CD8-positive, alpha-beta memory T cell (primary cell): ENCODE measurements at regions not wholly inside any gene's neighbourhood (a gene's known extent, or its start where the extent isn't known, plus 50 kb on each side); places are given as distances from the start of the nearest gene placed in this dataset.
A peak's percentile ranks its signal among the peaks of the same experiment; 100 is the strongest.

ENCODE experiments used
- CTCF ChIA-PET: fragments of 350-600 bp; sonication (Branson Sonifier 250); formaldehyde crosslinking; loops from one replicate; lab custom pipeline; 2021; ENCODE audit warnings: antibody characterized with exemption; lab: Charles Lee
- POLR2A ChIA-PET: fragments of 350-600 bp; sonication (Branson Sonifier 250); formaldehyde crosslinking; loops from one replicate; lab custom pipeline; 2021; ENCODE audit warnings: antibody characterized with exemption; lab: Charles Lee
- DNase-seq, 5 donors: peaks; one replicate each; pipeline versions ENCODE4 v3.0.0 to v3.0.0-alpha.2; 2020 to 2022; ENCODE audit warnings: mixed read lengths in 1 of 5
- H3K27ac ChIP-seq: one replicate; pipeline ENCODE4 v1.7.0; 2013; ENCODE audit warnings: low read depth, mild to moderate bottlenecking, low read length, moderate library complexity
- H3K27me3 ChIP-seq: 2 replicates; pipeline ENCODE4 v1.7.0; 2013; ENCODE audit warnings: low read length, mild to moderate bottlenecking; ENCODE audit not compliant: insufficient read depth, poor library complexity, severe bottlenecking
- H3K36me3 ChIP-seq: 2 replicates; pipeline ENCODE4 v1.7.0; 2013; ENCODE audit warnings: mild to moderate bottlenecking, low read length, moderate library complexity; ENCODE audit not compliant: insufficient read depth
- H3K4me1 ChIP-seq: 2 replicates; pipeline ENCODE4 v1.7.0; 2013; ENCODE audit warnings: mild to moderate bottlenecking, low read length, moderate library complexity; ENCODE audit not compliant: insufficient read depth
- H3K4me3 ChIP-seq: 2 replicates; pipeline ENCODE4 v1.7.0; 2013; ENCODE audit warnings: mild to moderate bottlenecking, low read length
- H3K9me3 ChIP-seq: 2 replicates; pipeline ENCODE4 v1.7.0; 2013; ENCODE audit warnings: mild to moderate bottlenecking, low read length
- H3K27ac Mint-ChIP-seq, 8 donors: one replicate each; pipeline ENCODE4 v1.8.0; 2020 to 2021; ENCODE audit warnings: mixed read lengths in 8 of 8, mild to moderate bottlenecking in 6 of 8, inconsistent platforms in 3 of 8, moderate library complexity in 3 of 8
- H3K27me3 Mint-ChIP-seq, 2 donors: one replicate each; pipeline ENCODE4 v1.8.0; 2020 to 2021; ENCODE audit warnings: mixed read lengths in 2 of 2, mild to moderate bottlenecking in 1 of 2, moderate library complexity in 1 of 2
- H3K36me3 Mint-ChIP-seq, 3 donors: one replicate each; pipeline ENCODE4 v1.8.0; 2020 to 2021; ENCODE audit warnings: mixed read lengths in 3 of 3, inconsistent platforms in 1 of 3, mild to moderate bottlenecking in 1 of 3
- H3K4me1 Mint-ChIP-seq, 3 donors: one replicate each; pipeline ENCODE4 v1.8.0; 2020 to 2021; ENCODE audit warnings: mixed read lengths in 3 of 3, inconsistent platforms in 1 of 3, mild to moderate bottlenecking in 1 of 3
- H3K4me3 Mint-ChIP-seq, 7 donors: one replicate each; pipeline ENCODE4 v1.8.0; 2020 to 2021; ENCODE audit warnings: mixed read lengths in 7 of 7, mild to moderate bottlenecking in 6 of 7, moderate library complexity in 4 of 7, inconsistent platforms in 2 of 7
- H3K9me3 Mint-ChIP-seq, 5 donors: one replicate each; pipeline ENCODE4 v1.8.0; 2020 to 2022; ENCODE audit warnings: mixed read lengths in 5 of 5, mild to moderate bottlenecking in 3 of 5, moderate library complexity in 2 of 5, inconsistent platforms in 1 of 5

DNA sequence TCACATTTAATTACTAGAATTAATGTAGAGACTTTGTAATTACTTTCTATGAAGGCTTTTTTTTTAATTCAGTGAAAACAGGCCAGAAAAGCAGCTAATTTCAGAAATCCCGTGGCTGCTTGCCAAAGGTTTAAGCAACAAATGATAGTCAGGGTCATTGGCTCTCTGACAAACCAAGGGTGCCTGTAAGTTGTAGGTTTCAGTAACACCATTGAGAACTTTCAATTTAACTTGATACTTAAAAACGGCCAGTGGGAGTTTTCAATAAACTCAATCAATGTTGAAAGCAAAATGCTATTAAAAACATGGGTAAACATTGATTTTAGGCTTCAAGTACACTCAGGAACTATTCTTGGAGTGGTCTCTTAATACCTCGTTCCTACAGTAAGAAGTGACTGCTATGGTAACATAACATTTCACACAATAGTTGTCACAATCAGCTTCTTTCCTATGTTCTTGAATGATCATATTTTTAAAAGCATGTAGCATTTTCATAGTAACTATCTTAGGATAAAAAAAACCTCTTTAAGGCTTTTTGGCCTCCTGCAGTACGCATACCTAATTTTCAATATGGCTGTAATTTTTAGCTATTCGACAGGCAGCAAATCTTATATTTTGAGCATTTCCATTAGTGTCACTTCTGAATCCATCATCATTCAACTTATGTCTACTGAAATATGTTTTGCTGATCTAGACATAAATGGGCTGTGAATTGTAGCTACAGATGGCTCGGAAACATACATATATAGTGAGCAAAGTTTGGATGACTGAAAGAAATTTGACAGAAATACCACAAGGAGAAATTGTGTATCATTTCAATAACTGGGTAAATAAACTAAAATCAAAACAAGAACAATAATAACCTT lies 592.1 kb upstream of the GBE1 start:
- Mint-ChIP-seq H3K9me3 (peaks cover 5 to 13% (median 5%) of the 10 kb centered on the region in 5 donors), H3K36me3 (no peaks in the 10 kb centered on the region), H3K4me3 (no peak overlapping the region), H3K27ac (no peak overlapping the region), H3K27me3 (no peaks in the 10 kb centered on the region), H3K4me1 (no peaks in the 10 kb centered on the region)
- Histone ChIP-seq H3K36me3 (no peaks in the 10 kb centered on the region), H3K4me3 (no peak overlapping the region), H3K4me1 (no peaks in the 10 kb centered on the region), H3K27me3 (no peaks in the 10 kb centered on the region), H3K27ac (no peak overlapping the region), H3K9me3 (no peaks in the 10 kb centered on the region)
- POLR2A ChIA-PET: no interaction called here
- CTCF ChIA-PET: no interaction called here
- no peak for DNase-seq

DNA sequence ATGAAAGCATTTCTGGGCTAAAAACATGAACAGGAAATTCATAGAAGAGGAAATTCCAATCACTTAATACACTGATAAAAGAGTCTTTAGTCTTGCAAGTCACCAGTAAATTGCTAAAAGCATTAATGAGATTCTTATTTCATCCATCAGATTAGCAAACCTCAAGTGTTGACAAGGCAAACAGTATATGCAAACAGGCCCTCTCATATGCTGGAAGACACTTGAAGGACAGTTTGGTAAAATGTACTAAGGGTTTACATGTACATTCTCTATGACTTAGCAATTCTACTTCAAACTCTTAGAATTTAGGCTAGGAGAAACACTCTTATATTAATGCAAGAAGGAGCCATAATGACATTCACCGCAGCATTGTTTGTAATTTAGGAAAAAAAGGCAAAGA lies 586.1 kb upstream of the GBE1 start:
- H3K27me3 ChIP-seq: no peaks in the 10 kb centered on the region
- H3K4me1 Mint-ChIP-seq: no peaks in the 10 kb centered on the region
- no peak overlapping the region for H3K4me3 ChIP-seq
- no peak overlapping the region for H3K27ac Mint-ChIP-seq
- peaks cover 0 to 29% (median 4%) of the 10 kb centered on the region in 5 donors for H3K9me3 Mint-ChIP-seq
- H3K4me3 Mint-ChIP-seq: no peak overlapping the region
- CTCF ChIA-PET: no interaction called here
- no peaks in the 10 kb centered on the region for H3K27me3 Mint-ChIP-seq
- no peaks in the 10 kb centered on the region for H3K36me3 ChIP-seq
- POLR2A ChIA-PET: no interaction called here
- no peak for DNase-seq
- H3K9me3 ChIP-seq: no peaks in the 10 kb centered on the region
- no peaks in the 10 kb centered on the region for H3K36me3 Mint-ChIP-seq
- no peak overlapping the region for H3K27ac ChIP-seq
- H3K4me1 ChIP-seq: no peaks in the 10 kb centered on the region

DNA sequence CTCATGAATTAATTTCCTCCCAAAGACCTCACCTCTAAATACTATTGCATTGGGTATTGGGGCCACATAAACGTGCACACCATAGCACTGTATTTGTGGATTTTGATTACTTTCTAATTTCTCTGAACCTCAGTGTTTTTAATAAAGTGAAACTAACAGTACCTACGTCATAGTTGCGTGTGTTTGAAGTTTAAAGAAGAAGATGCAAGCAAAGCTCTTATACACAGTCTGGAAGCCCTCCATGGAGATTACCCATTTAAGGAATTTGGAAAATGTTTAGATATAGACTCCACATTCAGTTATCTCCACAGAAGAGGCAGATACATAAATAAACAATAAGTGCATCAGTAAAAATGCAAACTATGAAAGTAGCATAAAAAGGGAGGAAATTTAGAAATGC lies 581.1 kb upstream of the GBE1 start:
- Mint-ChIP-seq H3K4me3 (peak overlapping the region in 1 of 7 donors; percentile 66), H3K36me3 (no peaks in the 10 kb centered on the region), H3K27me3 (no peaks in the 10 kb centered on the region), H3K9me3 (peaks cover 0 to 31% (median 6%) of the 10 kb centered on the region in 5 donors), H3K27ac (no peak overlapping the region), H3K4me1 (no peaks in the 10 kb centered on the region)
- Histone ChIP-seq H3K27me3 (no peaks in the 10 kb centered on the region), H3K9me3 (no peaks in the 10 kb centered on the region), H3K36me3 (no peaks in the 10 kb centered on the region), H3K27ac (no peak overlapping the region), H3K4me3 (no peak overlapping the region), H3K4me1 (no peaks in the 10 kb centered on the region)
- POLR2A ChIA-PET: no interaction called here
- CTCF ChIA-PET: no interaction called here
- DNase-seq: no peak

DNA sequence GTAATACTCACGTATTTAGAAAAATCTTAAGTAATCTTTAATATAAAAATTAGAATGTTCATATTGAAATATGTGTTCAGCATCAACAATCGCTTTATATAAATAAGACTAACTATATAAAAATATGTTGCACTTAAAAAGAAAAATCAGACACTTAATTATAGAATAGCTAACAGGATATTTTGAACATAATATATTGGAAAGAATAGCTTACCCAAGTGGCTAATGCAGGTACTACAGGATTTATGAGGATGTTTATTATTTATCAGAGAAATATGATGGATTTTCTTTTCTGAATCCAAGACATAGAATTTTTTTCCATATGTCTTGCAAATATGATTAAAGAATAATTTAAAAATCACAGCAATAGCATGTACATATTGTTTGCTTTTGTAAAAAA lies 567.9 kb upstream of the GBE1 start:
- Histone ChIP-seq H3K27ac (no peak overlapping the region), H3K36me3 (no peaks in the 10 kb centered on the region), H3K4me1 (no peaks in the 10 kb centered on the region), H3K4me3 (no peak overlapping the region), H3K27me3 (no peaks in the 10 kb centered on the region), H3K9me3 (no peaks in the 10 kb centered on the region)
- no peak overlapping the region for H3K27ac Mint-ChIP-seq
- ChIA-PET POLR2A (no interaction called here), CTCF (no interaction called here)
- peaks cover 0 to 25% (median 6%) of the 10 kb centered on the region in 5 donors for H3K9me3 Mint-ChIP-seq
- H3K27me3 Mint-ChIP-seq: no peaks in the 10 kb centered on the region
- no peak overlapping the region for H3K4me3 Mint-ChIP-seq
- H3K36me3 Mint-ChIP-seq: no peaks in the 10 kb centered on the region
- DNase-seq: no peak
- no peaks in the 10 kb centered on the region for H3K4me1 Mint-ChIP-seq

- CTCF ChIA-PET: no interaction called here
- H3K4me1 Mint-ChIP-seq: no peaks in the 10 kb centered on the region
Observed at GRCh38 chr3:82311901-82312300, 550.5 kb upstream of the GBE1 start.

DNA sequence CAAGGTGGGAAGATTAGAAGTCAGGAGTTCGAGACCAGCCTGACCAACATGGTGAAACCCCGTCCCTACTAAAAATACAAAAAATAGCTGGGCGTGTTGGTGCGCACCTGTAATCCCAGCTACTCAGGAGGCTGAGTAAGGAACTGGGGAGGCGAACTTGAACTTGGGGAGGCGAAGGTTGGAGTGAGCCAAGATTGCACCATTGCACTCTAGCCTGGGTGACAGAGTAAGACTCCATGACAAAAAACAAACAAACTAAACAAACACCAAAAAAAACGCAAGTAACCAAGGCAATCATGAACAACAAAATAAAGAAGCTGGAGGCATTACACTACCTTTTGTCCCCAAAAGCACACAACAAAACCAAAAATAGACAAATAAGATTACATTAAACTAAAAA lies 547.3 kb upstream of the GBE1 start:
- H3K27me3 ChIP-seq: no peaks in the 10 kb centered on the region
- no peak overlapping the region for H3K27ac ChIP-seq
- H3K4me3 ChIP-seq: no peak overlapping the region
- Mint-ChIP-seq H3K27ac (no peak overlapping the region), H3K27me3 (no peaks in the 10 kb centered on the region), H3K9me3 (peaks cover 5 to 24% (median 9%) of the 10 kb centered on the region in 5 donors), H3K4me3 (no peak overlapping the region), H3K36me3 (no peaks in the 10 kb centered on the region), H3K4me1 (no peaks in the 10 kb centered on the region)
- POLR2A ChIA-PET: no interaction called here
- peaks cover 4% of the 10 kb centered on the region for H3K9me3 ChIP-seq
- CTCF ChIA-PET: no interaction called here
- no peaks in the 10 kb centered on the region for H3K36me3 ChIP-seq
- no peaks in the 10 kb centered on the region for H3K4me1 ChIP-seq
- no peak for DNase-seq

More at GRCh38 chr3:82311901-82312300, 550.5 kb upstream of the GBE1 start:
- H3K36me3 ChIP-seq: no peaks in the 10 kb centered on the region
- no peak for DNase-seq
- H3K4me3 Mint-ChIP-seq: no peak overlapping the region
- no peaks in the 10 kb centered on the region for H3K36me3 Mint-ChIP-seq
- peaks cover 3 to 31% (median 7%) of the 10 kb centered on the region in 5 donors for H3K9me3 Mint-ChIP-seq
- no peaks in the 10 kb centered on the region for H3K27me3 Mint-ChIP-seq
- H3K27me3 ChIP-seq: no peaks in the 10 kb centered on the region
- no peaks in the 10 kb centered on the region for H3K9me3 ChIP-seq
- no peak overlapping the region for H3K27ac Mint-ChIP-seq
- no peaks in the 10 kb centered on the region for H3K4me1 ChIP-seq
- POLR2A ChIA-PET: no interaction called here
- no peak overlapping the region for H3K27ac ChIP-seq
- H3K4me3 ChIP-seq: no peak overlapping the region

DNA sequence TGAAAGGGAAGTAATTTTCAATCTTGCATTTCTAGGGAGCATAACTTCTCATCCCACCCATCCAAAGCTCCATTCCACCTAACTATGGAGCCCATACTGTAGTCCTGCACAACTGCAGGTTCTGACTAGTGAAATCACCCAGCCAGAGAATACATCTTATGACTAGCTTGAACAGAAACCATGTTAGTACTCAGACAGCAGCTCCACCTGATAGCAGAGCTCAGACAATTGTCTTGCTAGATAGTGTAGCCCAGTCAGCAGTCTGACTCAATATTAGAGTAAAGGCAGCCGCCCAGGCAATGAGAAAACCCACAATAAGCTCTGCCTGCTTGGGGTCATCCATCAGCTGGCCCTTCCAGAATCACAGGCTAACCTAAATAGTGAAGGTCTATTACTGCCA lies 544.7 kb upstream of the GBE1 start:
- Mint-ChIP-seq H3K4me3 (no peak overlapping the region), H3K9me3 (peaks cover 5 to 27% (median 10%) of the 10 kb centered on the region in 5 donors), H3K36me3 (no peaks in the 10 kb centered on the region), H3K4me1 (no peaks in the 10 kb centered on the region), H3K27me3 (no peaks in the 10 kb centered on the region), H3K27ac (no peak overlapping the region)
- no peak overlapping the region for H3K27ac ChIP-seq
- H3K9me3 ChIP-seq: peaks cover 4% of the 10 kb centered on the region
- ChIA-PET CTCF (no interaction called here), POLR2A (no interaction called here)
- no peaks in the 10 kb centered on the region for H3K27me3 ChIP-seq
- DNase-seq: no peak
- no peaks in the 10 kb centered on the region for H3K36me3 ChIP-seq
- H3K4me3 ChIP-seq: no peak overlapping the region
- no peaks in the 10 kb centered on the region for H3K4me1 ChIP-seq

- H3K4me3 ChIP-seq: no peak overlapping the region
- Mint-ChIP-seq H3K9me3 (peaks cover 2 to 19% (median 7%) of the 10 kb centered on the region in 5 donors), H3K4me3 (no peak overlapping the region), H3K4me1 (no peaks in the 10 kb centered on the region), H3K27ac (no peak overlapping the region), H3K27me3 (no peaks in the 10 kb centered on the region), H3K36me3 (no peaks in the 10 kb centered on the region)
- ChIA-PET POLR2A (no interaction called here), CTCF (no interaction called here)
- no peaks in the 10 kb centered on the region for H3K36me3 ChIP-seq
- no peak overlapping the region for H3K27ac ChIP-seq
- no peak for DNase-seq
- H3K27me3 ChIP-seq: no peaks in the 10 kb centered on the region
- no peaks in the 10 kb centered on the region for H3K9me3 ChIP-seq
- H3K4me1 ChIP-seq: no peaks in the 10 kb centered on the region
Observed at GRCh38 chr3:82294609-82295008, 533.2 kb upstream of the GBE1 start.
